ENCODE measurements at regions not wholly inside any gene's neighbourhood (a gene's known extent, or its start where the extent isn't known, plus 50 kb on each side); places are given as distances from the start of the nearest gene placed in this dataset.

GRCh38 chr21:15441060-15441493 is 288.7 kb upstream of the USP25 start (continued):
- TF ChIP-seq, protein P1, sequence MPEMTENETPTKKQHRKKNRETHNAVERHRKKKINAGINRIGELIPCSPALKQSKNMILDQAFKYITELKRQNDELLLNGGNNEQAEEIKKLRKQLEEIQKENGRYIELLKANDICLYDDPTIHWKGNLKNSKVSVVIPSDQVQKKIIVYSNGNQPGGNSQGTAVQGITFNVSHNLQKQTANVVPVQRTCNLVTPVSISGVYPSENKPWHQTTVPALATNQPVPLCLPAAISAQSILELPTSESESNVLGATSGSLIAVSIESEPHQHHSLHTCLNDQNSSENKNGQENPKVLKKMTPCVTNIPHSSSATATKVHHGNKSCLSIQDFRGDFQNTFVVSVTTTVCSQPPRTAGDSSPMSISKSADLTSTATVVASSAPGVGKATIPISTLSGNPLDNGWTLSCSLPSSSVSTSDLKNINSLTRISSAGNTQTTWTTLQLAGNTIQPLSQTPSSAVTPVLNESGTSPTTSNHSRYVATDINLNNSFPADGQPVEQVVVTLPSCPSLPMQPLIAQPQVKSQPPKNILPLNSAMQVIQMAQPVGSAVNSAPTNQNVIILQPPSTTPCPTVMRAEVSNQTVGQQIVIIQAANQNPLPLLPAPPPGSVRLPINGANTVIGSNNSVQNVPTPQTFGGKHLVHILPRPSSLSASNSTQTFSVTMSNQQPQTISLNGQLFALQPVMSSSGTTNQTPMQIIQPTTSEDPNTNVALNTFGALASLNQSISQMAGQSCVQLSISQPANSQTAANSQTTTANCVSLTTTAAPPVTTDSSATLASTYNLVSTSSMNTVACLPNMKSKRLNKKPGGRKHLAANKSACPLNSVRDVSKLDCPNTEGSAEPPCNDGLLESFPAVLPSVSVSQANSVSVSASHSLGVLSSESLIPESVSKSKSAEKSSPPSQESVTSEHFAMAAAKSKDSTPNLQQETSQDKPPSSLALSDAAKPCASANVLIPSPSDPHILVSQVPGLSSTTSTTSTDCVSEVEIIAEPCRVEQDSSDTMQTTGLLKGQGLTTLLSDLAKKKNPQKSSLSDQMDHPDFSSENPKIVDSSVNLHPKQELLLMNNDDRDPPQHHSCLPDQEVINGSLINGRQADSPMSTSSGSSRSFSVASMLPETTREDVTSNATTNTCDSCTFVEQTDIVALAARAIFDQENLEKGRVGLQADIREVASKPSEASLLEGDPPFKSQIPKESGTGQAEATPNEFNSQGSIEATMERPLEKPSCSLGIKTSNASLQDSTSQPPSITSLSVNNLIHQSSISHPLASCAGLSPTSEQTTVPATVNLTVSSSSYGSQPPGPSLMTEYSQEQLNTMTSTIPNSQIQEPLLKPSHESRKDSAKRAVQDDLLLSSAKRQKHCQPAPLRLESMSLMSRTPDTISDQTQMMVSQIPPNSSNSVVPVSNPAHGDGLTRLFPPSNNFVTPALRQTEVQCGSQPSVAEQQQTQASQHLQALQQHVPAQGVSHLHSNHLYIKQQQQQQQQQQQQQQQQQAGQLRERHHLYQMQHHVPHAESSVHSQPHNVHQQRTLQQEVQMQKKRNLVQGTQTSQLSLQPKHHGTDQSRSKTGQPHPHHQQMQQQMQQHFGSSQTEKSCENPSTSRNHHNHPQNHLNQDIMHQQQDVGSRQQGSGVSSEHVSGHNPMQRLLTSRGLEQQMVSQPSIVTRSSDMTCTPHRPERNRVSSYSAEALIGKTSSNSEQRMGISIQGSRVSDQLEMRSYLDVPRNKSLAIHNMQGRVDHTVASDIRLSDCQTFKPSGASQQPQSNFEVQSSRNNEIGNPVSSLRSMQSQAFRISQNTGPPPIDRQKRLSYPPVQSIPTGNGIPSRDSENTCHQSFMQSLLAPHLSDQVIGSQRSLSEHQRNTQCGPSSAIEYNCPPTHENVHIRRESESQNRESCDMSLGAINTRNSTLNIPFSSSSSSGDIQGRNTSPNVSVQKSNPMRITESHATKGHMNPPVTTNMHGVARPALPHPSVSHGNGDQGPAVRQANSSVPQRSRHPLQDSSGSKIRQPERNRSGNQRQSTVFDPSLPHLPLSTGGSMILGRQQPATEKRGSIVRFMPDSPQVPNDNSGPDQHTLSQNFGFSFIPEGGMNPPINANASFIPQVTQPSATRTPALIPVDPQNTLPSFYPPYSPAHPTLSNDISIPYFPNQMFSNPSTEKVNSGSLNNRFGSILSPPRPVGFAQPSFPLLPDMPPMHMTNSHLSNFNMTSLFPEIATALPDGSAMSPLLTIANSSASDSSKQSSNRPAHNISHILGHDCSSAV (CRISPR knock-in tag; IDR thresholded peaks at IDR 0.05; ENCODE audit: borderline replicate concordance): no peak
- TF ChIP-seq NR1H2 (CRISPR knock-in tag; IDR thresholded peaks at IDR 0.05; ENCODE audit: borderline replicate concordance, low read depth) (peak; percentile 93), ZNF543 (CRISPR knock-in tag; IDR thresholded peaks at IDR 0.05) (0 out of 2 replicates have a peak, but pooled peaks have one; percentile 38), ZNF274 (CRISPR knock-in tag; IDR thresholded peaks at IDR 0.05) (no peak), PCBP1 (IDR thresholded peaks at IDR 0.05; ENCODE audit: borderline replicate concordance, low read depth, low read length) (no peak), DRAP1 (CRISPR knock-in tag; IDR thresholded peaks at IDR 0.05) (peak; percentile 56; the same call in 1 of the 2 replicates), NFKBIZ (CRISPR knock-in tag; IDR thresholded peaks at IDR 0.05) (peak; percentile 80; the same call in 1 of the 2 replicates), ZNF766 (CRISPR knock-in tag; IDR thresholded peaks at IDR 0.05; ENCODE audit: borderline replicate concordance) (0 out of 2 replicates have a peak, but pooled peaks have one; percentile 54), ZNF761 (CRISPR knock-in tag; conservative IDR thresholded peaks at IDR 0.05) (no peak), ZNF562 (CRISPR knock-in tag; IDR thresholded peaks at IDR 0.05; ENCODE audit: borderline replicate concordance) (no peak), ZNF3 (CRISPR knock-in tag; IDR thresholded peaks at IDR 0.05) (no peak), ZNF383 (CRISPR knock-in tag; IDR thresholded peaks at IDR 0.05; ENCODE audit: borderline replicate concordance) (no peak), ZFP1 (CRISPR knock-in tag; IDR thresholded peaks at IDR 0.05) (peak; percentile 93), ADNP (CRISPR knock-in tag; IDR thresholded peaks at IDR 0.05) (no peak), USF2 (IDR thresholded peaks at IDR 0.05; ENCODE audit: low read depth, low read length) (no peak; the same call in 1 of the 2 replicates), USF2 (CRISPR knock-in tag; IDR thresholded peaks at IDR 0.05; ENCODE audit: borderline replicate concordance) (peak; percentile 47; the same call in 1 of the 2 replicates), NBN (conservative IDR thresholded peaks at IDR 0.05) (no peak)
- TF ChIP-seq, protein P2, sequence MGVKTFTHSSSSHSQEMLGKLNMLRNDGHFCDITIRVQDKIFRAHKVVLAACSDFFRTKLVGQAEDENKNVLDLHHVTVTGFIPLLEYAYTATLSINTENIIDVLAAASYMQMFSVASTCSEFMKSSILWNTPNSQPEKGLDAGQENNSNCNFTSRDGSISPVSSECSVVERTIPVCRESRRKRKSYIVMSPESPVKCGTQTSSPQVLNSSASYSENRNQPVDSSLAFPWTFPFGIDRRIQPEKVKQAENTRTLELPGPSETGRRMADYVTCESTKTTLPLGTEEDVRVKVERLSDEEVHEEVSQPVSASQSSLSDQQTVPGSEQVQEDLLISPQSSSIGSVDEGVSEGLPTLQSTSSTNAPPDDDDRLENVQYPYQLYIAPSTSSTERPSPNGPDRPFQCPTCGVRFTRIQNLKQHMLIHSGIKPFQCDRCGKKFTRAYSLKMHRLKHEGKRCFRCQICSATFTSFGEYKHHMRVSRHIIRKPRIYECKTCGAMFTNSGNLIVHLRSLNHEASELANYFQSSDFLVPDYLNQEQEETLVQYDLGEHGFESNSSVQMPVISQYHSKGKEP (CRISPR knock-in tag; IDR thresholded peaks at IDR 0.05): no peak
